Right lobe of liver (tissue), 4 donors: ENCODE measurements at regions not wholly inside any gene's neighbourhood (a gene's known extent, or its start where the extent isn't known, plus 50 kb on each side); places are given as distances from the start of the nearest gene placed in this dataset.

ENCODE experiments used
- CTCF ChIP-seq, 4 donors: fragments of 200-600 bp in 3 of 4; fragments of 450-650 bp in 1 of 4; IDR thresholded peaks; one replicate each; pipeline versions ENCODE4 v1.5.1 to v1.8.0; 2016 to 2022; ENCODE audit warnings: antibody characterized with exemption in 4 of 4, mild to moderate bottlenecking in 2 of 4
- POLR2A ChIP-seq: fragments of 450-650 bp; IDR thresholded peaks from one replicate; pipeline ENCODE4 v1.6.1; 2017; ENCODE audit warnings: antibody characterized with exemption, mild to moderate bottlenecking
- donor health status: DM: no; HTN: no; CAD: no.
- donor health status: DM: no; HTN: no; CAD: no.
- donor health status: DM: no; HTN: yes; CAD: no.

- TF ChIP-seq CTCF (IDR thresholded peaks at IDR 0.05) = no peak
- no peak for TF ChIP-seq POLR2A
Observed at GRCh38 chr6:68372991-68373390, 262.1 kb upstream of the ADGRB3 start.
